Fibroblast of mammary gland (primary cell): ENCODE measurements at regions not wholly inside any gene's neighbourhood (a gene's known extent, or its start where the extent isn't known, plus 50 kb on each side); places are given as distances from the start of the nearest gene placed in this dataset.

ENCODE experiments used
- DNase-seq: peaks from one replicate; pipeline ENCODE4 v3.0.0-alpha.2; 2010; ENCODE audit warnings: low read depth
- H3K4me3 ChIP-seq: 2 replicates; pipeline ENCODE4 v1.5.1; 2011; ENCODE audit warnings: low read depth, mild to moderate bottlenecking, low read length, moderate library complexity; ENCODE audit not compliant: control insufficient read depth
- CTCF ChIP-seq: conservative IDR thresholded peaks from 2 replicates; pipeline ENCODE4 v1.5.1; 2011; ENCODE audit warnings: low read depth, low read length, inconsistent platforms; ENCODE audit not compliant: control insufficient read depth, insufficient read depth

- no peak for DNase-seq
- no peak for TF ChIP-seq CTCF
- H3K4me3 ChIP-seq = no peak overlapping the region
Observed at GRCh38 chr10:129397198-129397974, 69.7 kb upstream of the MGMT start.

- no peak for DNase-seq
- TF ChIP-seq CTCF = no peak
- H3K4me3 ChIP-seq = no peak overlapping the region
Observed at GRCh38 chr10:129398711-129399141, 68.3 kb upstream of the MGMT start.

GRCh38 chr10:129400426-129400825 is 66.6 kb upstream of the MGMT start:
- TF ChIP-seq CTCF = no peak

GRCh38 chr10:129402459-129402858 is 64.6 kb upstream of the MGMT start:
- H3K4me3 ChIP-seq = no peak overlapping the region
- no peak for TF ChIP-seq CTCF
- DNase-seq = no peak

More at GRCh38 chr10:129400426-129400825, 66.6 kb upstream of the MGMT start:
- DNase-seq = no peak
- no peak overlapping the region for H3K4me3 ChIP-seq

- DNase-seq = no peak
- no peak for TF ChIP-seq CTCF
- no peak overlapping the region for H3K4me3 ChIP-seq
Observed at GRCh38 chr10:129404091-129404490, 63.0 kb upstream of the MGMT start.

GRCh38 chr10:129405389-129405788 is 61.7 kb upstream of the MGMT start:
- DNase-seq = no peak
- TF ChIP-seq CTCF = no peak
- H3K4me3 ChIP-seq = no peak overlapping the region
